Activated T-helper 2 cell treated with anti-CD3 and anti-CD28 coated beads, Interferon-gamma antibody, Interleukin-2, Interleukin-4, amounts not matched to agents 10 μg/mL and 5 μg/mL and 100 μg/mL, durations not matched to agents 14 hours and 24 hours and 36 hours (primary cell): ENCODE measurements at regions not wholly inside any gene's neighbourhood (a gene's known extent, or its start where the extent isn't known, plus 50 kb on each side); places are given as distances from the start of the nearest gene placed in this dataset.

Experiments
- DNase-seq: peaks from one replicate; pipeline ENCODE4 v3.0.0; 2021; ENCODE audit warnings: low spot score
- H3K27ac Mint-ChIP-seq: one replicate; pipeline ENCODE4 v1.8.0; 2021; ENCODE audit warnings: mixed read lengths
- H3K27me3 Mint-ChIP-seq: one replicate; pipeline ENCODE4 v1.8.0; 2021; ENCODE audit warnings: low read depth, mixed read lengths
- H3K36me3 Mint-ChIP-seq: one replicate; pipeline ENCODE4 v1.8.0; 2021; ENCODE audit warnings: low read depth, mixed read lengths
- H3K4me1 Mint-ChIP-seq: one replicate; pipeline ENCODE4 v1.8.0; 2021; ENCODE audit warnings: low read depth, mixed read lengths
- H3K4me3 Mint-ChIP-seq: one replicate; pipeline ENCODE4 v1.8.0; 2021; ENCODE audit warnings: low read depth, mild to moderate bottlenecking, moderate library complexity, mixed read lengths
- H3K9me3 Mint-ChIP-seq: one replicate; pipeline ENCODE4 v1.8.0; 2021; ENCODE audit warnings: mixed read lengths
- intact Hi-C: fragments of 100-400 bp; cut with micrococcal nuclease; formaldehyde crosslinking; loops from one replicate; pipeline ENCODE4 v1.15.1; 2023

- intact Hi-C loops: no loop called here
- DNase-seq: no peak
- Mint-ChIP-seq H3K27ac (no peak overlapping the region), H3K27me3 (peaks cover 49% of the 10 kb centered on the region), H3K4me1 (no peaks in the 10 kb centered on the region), H3K36me3 (no peaks in the 10 kb centered on the region), H3K9me3 (peaks cover 14% of the 10 kb centered on the region), H3K4me3 (no peak overlapping the region)
Observed at GRCh38 chr11:113603277-113604059, 102.6 kb downstream of the TMPRSS5 start.

- DNase-seq: no peak
- Mint-ChIP-seq H3K4me3 (no peak overlapping the region), H3K9me3 (peaks cover 14% of the 10 kb centered on the region), H3K27ac (no peak overlapping the region), H3K27me3 (peaks cover 58% of the 10 kb centered on the region), H3K36me3 (no peaks in the 10 kb centered on the region), H3K4me1 (no peaks in the 10 kb centered on the region)
- intact Hi-C loops: no loop called here
Observed at GRCh38 chr11:113602483-113602882, 103.6 kb downstream of the TMPRSS5 start.

- H3K4me3 Mint-ChIP-seq: no peak overlapping the region
- intact Hi-C loops: no loop called here
- H3K9me3 Mint-ChIP-seq: peaks cover 15% of the 10 kb centered on the region
- H3K27me3 Mint-ChIP-seq: peaks cover 42% of the 10 kb centered on the region
- H3K27ac Mint-ChIP-seq: no peak overlapping the region
- no peaks in the 10 kb centered on the region for H3K36me3 Mint-ChIP-seq
- no peak for DNase-seq
- H3K4me1 Mint-ChIP-seq: peaks cover 17% of the 10 kb centered on the region
Observed at GRCh38 chr11:113596658-113597057, 109.5 kb downstream of the TMPRSS5 start.

- H3K4me3 Mint-ChIP-seq: no peak overlapping the region
- peaks cover 37% of the 10 kb centered on the region for H3K27me3 Mint-ChIP-seq
- peaks cover 21% of the 10 kb centered on the region for H3K4me1 Mint-ChIP-seq
- H3K36me3 Mint-ChIP-seq: no peaks in the 10 kb centered on the region
- DNase-seq: no peak
- H3K27ac Mint-ChIP-seq: no peak overlapping the region
- intact Hi-C loops: loop anchor here (2.0 kb wide), 2 partner anchors 33 to 79 kb away; no protein-coding TSS in a partner anchor
- H3K9me3 Mint-ChIP-seq: peaks cover 15% of the 10 kb centered on the region
Observed at GRCh38 chr11:113595810-113596594, 110.1 kb downstream of the TMPRSS5 start.

GRCh38 chr11:113593698-113594308, 112.3 kb downstream of the TMPRSS5 start:
- Mint-ChIP-seq H3K27me3 (peaks cover 26% of the 10 kb centered on the region), H3K4me1 (peaks cover 36% of the 10 kb centered on the region), H3K36me3 (no peaks in the 10 kb centered on the region), H3K9me3 (peaks cover 15% of the 10 kb centered on the region), H3K27ac (peak overlapping the region; percentile 63), H3K4me3 (no peak overlapping the region)
- intact Hi-C loops: loop anchor here (2.0 kb wide), 2 partner anchors 31 to 81 kb away; no protein-coding TSS in a partner anchor
- peak; percentile 36 for DNase-seq

GRCh38 chr11:113591117-113591516, 115.0 kb downstream of the TMPRSS5 start:
- Mint-ChIP-seq H3K27me3 (peaks cover 4% of the 10 kb centered on the region), H3K9me3 (peaks cover 9% of the 10 kb centered on the region), H3K27ac (no peak overlapping the region), H3K36me3 (no peaks in the 10 kb centered on the region), H3K4me3 (no peak overlapping the region), H3K4me1 (peaks cover 56% of the 10 kb centered on the region)
- intact Hi-C loops: no loop called here
- DNase-seq: no peak

- Mint-ChIP-seq H3K4me3 (peak overlapping the region; percentile 42), H3K36me3 (no peaks in the 10 kb centered on the region), H3K9me3 (no peaks in the 10 kb centered on the region), H3K4me1 (peaks cover 51% of the 10 kb centered on the region), H3K27me3 (no peaks in the 10 kb centered on the region), H3K27ac (peak overlapping the region; percentile 95)
- peak; percentile 65 for DNase-seq
- intact Hi-C loops: loop anchor here (1.0 to 5.0 kb wide), 5 partner anchors 16 to 185 kb away; partner anchors contain the start of gene ZW10
Observed at GRCh38 chr11:113587308-113587739, 112.1 kb upstream of the DRD2 start.

GRCh38 chr11:113584371-113584770, 109.2 kb upstream of the DRD2 start:
- H3K27ac Mint-ChIP-seq: no peak overlapping the region
- intact Hi-C loops: no loop called here

GRCh38 chr11:113581713-113582112, 106.5 kb upstream of the DRD2 start:
- no peaks in the 10 kb centered on the region for H3K36me3 Mint-ChIP-seq
- H3K9me3 Mint-ChIP-seq: no peaks in the 10 kb centered on the region
- no peak for DNase-seq
- H3K27ac Mint-ChIP-seq: no peak overlapping the region
- H3K4me1 Mint-ChIP-seq: peaks cover 36% of the 10 kb centered on the region
- H3K4me3 Mint-ChIP-seq: no peak overlapping the region
- no peaks in the 10 kb centered on the region for H3K27me3 Mint-ChIP-seq
- intact Hi-C loops: no loop called here

More at GRCh38 chr11:113584371-113584770, 109.2 kb upstream of the DRD2 start:
- H3K27me3 Mint-ChIP-seq: no peaks in the 10 kb centered on the region
- DNase-seq: no peak
- H3K4me1 Mint-ChIP-seq: peaks cover 37% of the 10 kb centered on the region
- no peaks in the 10 kb centered on the region for H3K36me3 Mint-ChIP-seq
- no peaks in the 10 kb centered on the region for H3K9me3 Mint-ChIP-seq
- no peak overlapping the region for H3K4me3 Mint-ChIP-seq

- Mint-ChIP-seq H3K27me3 (no peaks in the 10 kb centered on the region), H3K4me3 (no peak overlapping the region), H3K27ac (no peak overlapping the region), H3K36me3 (no peaks in the 10 kb centered on the region), H3K9me3 (no peaks in the 10 kb centered on the region), H3K4me1 (peaks cover 28% of the 10 kb centered on the region)
- DNase-seq: no peak
- intact Hi-C loops: loop anchor here (1.0 kb wide), 1 partner anchor 8 kb away; no protein-coding TSS in a partner anchor
Observed at GRCh38 chr11:113579292-113579940, 104.2 kb upstream of the DRD2 start.

GRCh38 chr11:113578715-113579250, 103.6 kb upstream of the DRD2 start:
- peaks cover 1% of the 10 kb centered on the region for H3K27me3 Mint-ChIP-seq
- H3K27ac Mint-ChIP-seq: no peak overlapping the region
- no peaks in the 10 kb centered on the region for H3K36me3 Mint-ChIP-seq
- DNase-seq: no peak
- intact Hi-C loops: loop anchor here (1.0 kb wide), 1 partner anchor 7 kb away; no protein-coding TSS in a partner anchor
- no peak overlapping the region for H3K4me3 Mint-ChIP-seq
- H3K9me3 Mint-ChIP-seq: no peaks in the 10 kb centered on the region
- H3K4me1 Mint-ChIP-seq: peaks cover 27% of the 10 kb centered on the region

- DNase-seq: no peak
- Mint-ChIP-seq H3K27me3 (peaks cover 1% of the 10 kb centered on the region), H3K36me3 (no peaks in the 10 kb centered on the region), H3K9me3 (no peaks in the 10 kb centered on the region), H3K27ac (peak overlapping the region; percentile 21), H3K4me3 (no peak overlapping the region), H3K4me1 (peaks cover 22% of the 10 kb centered on the region)
- intact Hi-C loops: no loop called here
Observed at GRCh38 chr11:113578033-113578380, 102.8 kb upstream of the DRD2 start.
